ENCODE measurements at regions not wholly inside any gene's neighbourhood (a gene's known extent, or its start where the extent isn't known, plus 50 kb on each side); places are given as distances from the start of the nearest gene placed in this dataset.
"Not testable (repeated sequence)": the region's sequence is repeated elsewhere in the genome, so short reads cannot be mapped to it uniquely, and the experiment has no call there.

- H3K36me3 ChIP-seq (ENCODE audit: insufficient read depth, low read length); H3K4me1 ChIP-seq (ENCODE audit: control insufficient read depth, insufficient read depth, low read length); H3K9ac ChIP-seq (ENCODE audit: low read depth, low read length); H3K9me3 ChIP-seq (replicated peaks; ENCODE audit: low read length); H3K4me2 ChIP-seq (ENCODE audit: low read length); H3K4me3 ChIP-seq (ENCODE audit: low read length): not testable (repeated sequence)
- peaks cover 23% of the 10 kb centered on the region for H3K27me3 ChIP-seq (ENCODE audit: control insufficient read depth, insufficient read depth, low read length)
These were observed 141.6 kb upstream of the EFCAB3 start for GRCh38 chr17:62238551-62239338.

DNA sequence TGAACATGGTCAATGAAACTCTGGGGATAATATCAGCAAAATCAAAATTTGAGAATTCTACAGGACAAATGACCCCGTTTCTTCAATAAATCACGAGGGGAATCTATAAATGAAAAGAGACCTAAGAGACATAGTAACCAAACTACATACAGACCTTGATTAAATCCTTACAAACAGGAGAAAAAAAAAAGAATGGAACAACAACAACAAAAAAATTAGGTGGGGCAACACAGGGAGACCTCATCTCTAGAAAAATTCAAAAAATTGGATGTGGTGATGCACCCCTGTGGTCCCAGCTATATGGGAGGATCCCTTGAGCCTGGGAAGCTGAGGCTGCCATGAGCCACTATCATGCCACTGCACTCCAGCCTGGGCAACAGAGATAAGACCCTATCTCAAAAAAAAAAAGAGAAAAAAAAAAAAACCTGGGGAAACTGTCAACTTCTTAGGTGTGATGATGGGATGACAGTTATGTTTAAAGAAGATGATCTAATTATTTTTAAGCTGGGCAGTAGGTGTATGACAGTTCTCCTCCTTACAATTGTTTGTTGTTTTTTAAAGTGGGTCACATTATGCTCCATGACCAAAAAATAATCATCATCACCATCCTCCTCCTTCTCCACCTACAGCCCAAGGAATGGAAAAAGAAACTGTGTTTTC is 146.4 kb upstream of the EFCAB3 start:
- not testable (repeated sequence) for H3K9me3 ChIP-seq (replicated peaks; ENCODE audit: low read length); H3K4me3 ChIP-seq (ENCODE audit: low read length); H3K36me3 ChIP-seq (ENCODE audit: insufficient read depth, low read length); H3K4me2 ChIP-seq (ENCODE audit: low read length); H3K4me1 ChIP-seq (ENCODE audit: control insufficient read depth, insufficient read depth, low read length); H3K27me3 ChIP-seq (ENCODE audit: control insufficient read depth, insufficient read depth, low read length); H3K9ac ChIP-seq (ENCODE audit: low read depth, low read length)

GRCh38 chr17:62231293-62231692 is 149.1 kb upstream of the EFCAB3 start:
- H3K4me3 ChIP-seq (ENCODE audit: low read length); H3K4me1 ChIP-seq (ENCODE audit: control insufficient read depth, insufficient read depth, low read length); H3K36me3 ChIP-seq (ENCODE audit: insufficient read depth, low read length); H3K27me3 ChIP-seq (ENCODE audit: control insufficient read depth, insufficient read depth, low read length); H3K9me3 ChIP-seq (replicated peaks; ENCODE audit: low read length); H3K9ac ChIP-seq (ENCODE audit: low read depth, low read length); H3K4me2 ChIP-seq (ENCODE audit: low read length): not testable (repeated sequence)

DNA sequence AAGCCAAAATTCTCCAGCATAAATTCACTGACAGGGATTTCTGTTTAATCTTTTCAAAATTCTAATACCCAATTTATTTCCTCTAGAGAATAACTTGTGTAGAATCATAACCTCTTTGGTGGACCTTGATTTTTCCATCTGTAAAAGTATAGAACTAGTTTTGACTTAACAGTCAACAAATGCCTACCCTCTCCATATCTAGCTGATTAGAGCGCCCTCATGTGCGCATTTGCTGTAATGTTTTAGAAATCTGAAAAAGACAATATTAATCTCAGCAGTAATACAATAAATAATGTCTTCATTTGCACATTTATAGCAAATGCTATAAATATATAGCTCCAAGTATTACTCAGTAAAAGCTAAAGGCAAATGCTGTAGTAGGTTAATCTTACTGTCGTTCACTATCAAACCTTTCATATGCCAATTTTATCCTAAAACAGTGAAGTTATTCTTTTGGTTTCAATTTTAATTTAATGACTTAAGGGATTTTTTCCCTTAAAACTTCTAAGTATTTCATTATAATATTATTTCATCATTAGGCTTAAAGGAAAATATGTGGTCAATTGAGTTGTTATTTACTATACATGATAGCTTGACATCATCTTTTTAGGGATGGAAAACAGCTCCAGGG is 153.6 kb upstream of the EFCAB3 start:
- not testable (repeated sequence) for H3K9ac ChIP-seq (ENCODE audit: low read depth, low read length); H3K27me3 ChIP-seq (ENCODE audit: control insufficient read depth, insufficient read depth, low read length); H3K9me3 ChIP-seq (replicated peaks; ENCODE audit: low read length); H3K36me3 ChIP-seq (ENCODE audit: insufficient read depth, low read length); H3K4me2 ChIP-seq (ENCODE audit: low read length); H3K4me3 ChIP-seq (ENCODE audit: low read length); H3K4me1 ChIP-seq (ENCODE audit: control insufficient read depth, insufficient read depth, low read length)

- H3K27me3 ChIP-seq (ENCODE audit: control insufficient read depth, insufficient read depth, low read length); H3K4me3 ChIP-seq (ENCODE audit: low read length); H3K9ac ChIP-seq (ENCODE audit: low read depth, low read length); H3K36me3 ChIP-seq (ENCODE audit: insufficient read depth, low read length); H3K4me2 ChIP-seq (ENCODE audit: low read length); H3K4me1 ChIP-seq (ENCODE audit: control insufficient read depth, insufficient read depth, low read length); H3K9me3 ChIP-seq (replicated peaks; ENCODE audit: low read length): not testable (repeated sequence)
These were observed 156.8 kb upstream of the EFCAB3 start for GRCh38 chr17:62223585-62223984.

DNA sequence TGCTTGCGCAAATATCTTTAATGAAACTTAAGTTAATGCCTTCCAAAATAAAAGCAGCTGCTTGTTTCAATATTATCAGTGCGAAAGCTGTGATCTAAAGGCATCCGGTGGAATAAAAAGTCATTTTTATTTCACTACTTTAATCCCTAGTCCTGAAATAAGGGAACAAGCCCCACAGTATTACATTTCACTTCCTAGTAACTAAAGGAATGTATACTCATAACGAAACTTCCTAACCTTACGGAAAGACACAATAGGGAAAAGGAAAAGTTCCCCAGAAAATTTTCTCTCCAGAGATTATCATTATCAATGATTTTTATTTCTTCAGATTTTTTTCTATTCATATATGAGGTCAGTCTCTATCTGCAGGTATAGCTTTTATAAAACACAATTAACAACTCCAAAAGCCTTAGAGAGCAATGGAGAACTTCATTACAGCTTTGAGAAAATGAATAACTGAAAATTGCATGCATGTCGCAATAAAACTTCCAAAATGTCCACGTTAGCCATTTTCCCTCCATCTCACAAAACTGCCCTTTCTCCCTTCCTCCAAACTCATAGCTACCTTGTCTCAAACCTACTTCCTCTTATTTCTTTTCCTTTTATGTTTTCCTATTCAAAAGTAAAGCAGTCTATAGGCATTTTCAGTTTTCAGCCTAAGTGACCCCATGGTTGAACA is 154.3 kb upstream of the MED13 start:
- Histone ChIP-seq H3K9ac (ENCODE audit: low read depth, low read length) (no peak overlapping the region), H3K27me3 (ENCODE audit: control insufficient read depth, insufficient read depth, low read length) (no peaks in the 10 kb centered on the region), H3K9me3 (replicated peaks; ENCODE audit: low read length) (no peaks in the 10 kb centered on the region), H3K36me3 (ENCODE audit: insufficient read depth, low read length) (no peaks in the 10 kb centered on the region), H3K4me2 (ENCODE audit: low read length) (no peak overlapping the region), H3K4me1 (ENCODE audit: control insufficient read depth, insufficient read depth, low read length) (no peaks in the 10 kb centered on the region), H3K4me3 (ENCODE audit: low read length) (no peak overlapping the region)

DNA sequence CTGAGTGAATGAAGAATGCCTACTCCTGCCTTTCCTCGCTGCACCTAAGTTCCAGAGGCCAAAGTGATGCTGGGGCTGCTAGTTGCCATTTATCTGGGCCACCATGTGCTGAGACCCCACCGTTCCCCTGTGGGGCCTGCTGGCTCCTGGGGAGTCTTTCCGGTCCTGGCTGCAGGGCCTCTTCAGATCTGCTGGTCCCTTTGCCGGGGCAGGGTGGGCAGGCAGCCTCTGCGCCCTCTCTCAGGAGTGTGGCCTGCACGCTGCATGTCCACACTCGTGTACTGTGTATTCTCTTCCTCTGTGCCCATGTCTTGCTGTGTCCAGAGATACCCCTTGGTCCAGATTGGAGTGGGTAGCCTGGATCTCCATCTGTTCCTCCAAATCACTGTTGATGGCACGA is 151.8 kb upstream of the MED13 start:
- H3K9ac ChIP-seq (ENCODE audit: low read depth, low read length) = no peak overlapping the region
- no peaks in the 10 kb centered on the region for H3K9me3 ChIP-seq (replicated peaks; ENCODE audit: low read length)
- no peaks in the 10 kb centered on the region for H3K4me1 ChIP-seq (ENCODE audit: control insufficient read depth, insufficient read depth, low read length)
- H3K4me2 ChIP-seq (ENCODE audit: low read length) = no peak overlapping the region
- H3K4me3 ChIP-seq (ENCODE audit: low read length) = no peak overlapping the region
- peaks cover 4% of the 10 kb centered on the region for H3K27me3 ChIP-seq (ENCODE audit: control insufficient read depth, insufficient read depth, low read length)
- no peaks in the 10 kb centered on the region for H3K36me3 ChIP-seq (ENCODE audit: insufficient read depth, low read length)

GRCh38 chr17:62215891-62216290 is 150.8 kb upstream of the MED13 start:
- not testable (repeated sequence) for H3K9ac ChIP-seq (ENCODE audit: low read depth, low read length); H3K36me3 ChIP-seq (ENCODE audit: insufficient read depth, low read length); H3K9me3 ChIP-seq (replicated peaks; ENCODE audit: low read length); H3K27me3 ChIP-seq (ENCODE audit: control insufficient read depth, insufficient read depth, low read length); H3K4me3 ChIP-seq (ENCODE audit: low read length); H3K4me1 ChIP-seq (ENCODE audit: control insufficient read depth, insufficient read depth, low read length); H3K4me2 ChIP-seq (ENCODE audit: low read length)

DNA sequence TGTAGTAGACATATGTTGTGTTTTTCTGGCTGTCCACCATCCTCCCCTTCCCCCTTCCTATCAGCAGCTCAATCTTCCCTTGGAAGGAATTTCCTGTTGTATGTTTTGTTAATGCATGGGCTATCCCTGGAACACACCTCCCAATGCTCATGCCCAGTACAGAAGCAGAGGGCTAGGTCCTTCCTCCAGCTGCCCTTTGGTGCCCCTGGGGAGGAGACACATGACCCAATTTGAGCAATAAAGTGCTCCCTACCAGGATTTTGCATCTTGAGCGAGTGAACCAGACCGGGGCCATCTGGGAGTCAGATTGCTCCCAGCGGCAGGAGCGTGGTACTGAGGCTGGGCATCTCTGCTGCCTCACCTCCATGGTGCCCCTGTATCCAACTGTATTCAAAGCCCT is 141.5 kb upstream of the MED13 start:
- Histone ChIP-seq H3K9ac (ENCODE audit: low read depth, low read length) (no peak overlapping the region), H3K4me2 (ENCODE audit: low read length) (no peak overlapping the region), H3K36me3 (ENCODE audit: insufficient read depth, low read length) (no peaks in the 10 kb centered on the region), H3K4me3 (ENCODE audit: low read length) (no peak overlapping the region), H3K9me3 (replicated peaks; ENCODE audit: low read length) (no peaks in the 10 kb centered on the region), H3K27me3 (ENCODE audit: control insufficient read depth, insufficient read depth, low read length) (peaks cover under 1% of the 10 kb centered on the region), H3K4me1 (ENCODE audit: control insufficient read depth, insufficient read depth, low read length) (no peaks in the 10 kb centered on the region)

DNA sequence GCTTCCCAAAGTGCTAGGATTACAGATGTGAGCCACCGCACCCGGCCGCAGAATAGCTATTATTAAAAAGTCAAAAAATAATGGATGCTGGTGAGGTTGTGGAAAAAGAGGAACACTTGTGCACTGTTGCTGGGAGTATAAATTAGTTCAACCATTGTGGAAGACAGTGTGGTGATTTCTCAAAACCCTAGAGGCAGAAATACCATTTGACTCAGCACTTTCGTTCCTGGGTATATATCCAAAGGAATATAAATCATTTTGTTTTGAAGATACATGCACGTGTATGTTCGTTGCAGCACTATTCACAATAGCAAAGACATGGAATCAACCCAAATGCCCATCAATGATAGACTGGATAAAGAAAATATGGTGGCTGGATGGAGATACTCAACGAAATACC is 132.1 kb upstream of the MED13 start:
- not testable (repeated sequence) for H3K36me3 ChIP-seq (ENCODE audit: insufficient read depth, low read length); H3K4me1 ChIP-seq (ENCODE audit: control insufficient read depth, insufficient read depth, low read length); H3K9me3 ChIP-seq (replicated peaks; ENCODE audit: low read length); H3K4me2 ChIP-seq (ENCODE audit: low read length); H3K9ac ChIP-seq (ENCODE audit: low read depth, low read length); H3K4me3 ChIP-seq (ENCODE audit: low read length); H3K27me3 ChIP-seq (ENCODE audit: control insufficient read depth, insufficient read depth, low read length)

GRCh38 chr17:62196587-62196986 is 131.5 kb upstream of the MED13 start:
- H3K27me3 ChIP-seq (ENCODE audit: control insufficient read depth, insufficient read depth, low read length); H3K4me1 ChIP-seq (ENCODE audit: control insufficient read depth, insufficient read depth, low read length); H3K9ac ChIP-seq (ENCODE audit: low read depth, low read length); H3K9me3 ChIP-seq (replicated peaks; ENCODE audit: low read length); H3K36me3 ChIP-seq (ENCODE audit: insufficient read depth, low read length); H3K4me2 ChIP-seq (ENCODE audit: low read length); H3K4me3 ChIP-seq (ENCODE audit: low read length): not testable (repeated sequence)

All from skeletal muscle satellite cell (primary cell).